ENCODE measurements at regions not wholly inside any gene's neighbourhood (a gene's known extent, or its start where the extent isn't known, plus 50 kb on each side); places are given as distances from the start of the nearest gene placed in this dataset.

GRCh38 chr2:193668557-193669323 lies 1474.0 kb upstream of the TMEFF2 start:
- Histone ChIP-seq H2BK5ac (ENCODE audit: low read depth, low read length, poor library complexity) (no peak overlapping the region), H3K9me3 (ENCODE audit: insufficient read depth, low read depth, low read length) (no peaks in the 10 kb centered on the region), H3K4ac (ENCODE audit: low read depth, low read length) (no peak overlapping the region), H3K27me3 (ENCODE audit: insufficient read depth, low read length) (no peaks in the 10 kb centered on the region), H2BK120ac (ENCODE audit: insufficient read depth, low read length, poor library complexity) (no peak overlapping the region), H3K79me2 (ENCODE audit: control insufficient read depth, insufficient read depth, low read length, poor library complexity) (no peaks in the 10 kb centered on the region), H4K8ac (ENCODE audit: low read depth, low read length) (no peak overlapping the region), H3K9ac (ENCODE audit: low read length) (no peak overlapping the region), H3K4me2 (ENCODE audit: low read length) (no peak overlapping the region), H3K4me1 (ENCODE audit: control insufficient read depth in 1 of 2, insufficient read depth in 2 of 2, low read length in 2 of 2) (no peaks in the 10 kb centered on the region), H3K79me1 (ENCODE audit: low read length) (no peaks in the 10 kb centered on the region), H3K27ac (ENCODE audit: low read depth, low read length) (no peak overlapping the region), H4K12ac (ENCODE audit: low read depth, low read length) (no peak overlapping the region), H3K23ac (ENCODE audit: low read length) (no peak overlapping the region), H2BK12ac (ENCODE audit: low read length) (no peak overlapping the region), H2AFZ (ENCODE audit: insufficient read depth, low read length, poor library complexity) (no peak overlapping the region), H3K36me3 (ENCODE audit: control insufficient read depth in 1 of 2, insufficient read depth in 2 of 2, low read length in 2 of 2) (no peaks in the 10 kb centered on the region), H3K4me3 (ENCODE audit: low read depth, low read length) (no peak overlapping the region), H3K18ac (ENCODE audit: low read length) (no peak overlapping the region), H3K14ac (ENCODE audit: low read length) (no peak overlapping the region), H4K91ac (ENCODE audit: low read depth, low read length) (no peak overlapping the region), H2AK5ac (ENCODE audit: low read length) (no peak overlapping the region)
- WGBS (ENCODE audit: extremely low coverage, insufficient coverage, insufficient read length): no CpG with 5 or more reads among the region's 4 CpGs
- no peak for DNase-seq

GRCh38 chr2:193627927-193628272 lies 1433.2 kb upstream of the TMEFF2 start:
- DNase-seq: no peak
- Histone ChIP-seq H4K12ac (ENCODE audit: low read depth, low read length) (no peak overlapping the region), H3K23ac (ENCODE audit: low read length) (no peak overlapping the region)

GRCh38 chr2:193627187-193627926 lies 1432.6 kb upstream of the TMEFF2 start:
- Histone ChIP-seq H3K4ac (ENCODE audit: low read depth, low read length) (no peak overlapping the region), H2AFZ (ENCODE audit: insufficient read depth, low read length, poor library complexity) (no peak overlapping the region), H3K18ac (ENCODE audit: low read length) (no peak overlapping the region), H3K23ac (ENCODE audit: low read length) (no peak overlapping the region), H3K4me2 (ENCODE audit: low read length) (no peak overlapping the region), H3K79me1 (ENCODE audit: low read length) (no peaks in the 10 kb centered on the region), H4K8ac (ENCODE audit: low read depth, low read length) (no peak overlapping the region), H3K79me2 (ENCODE audit: control insufficient read depth, insufficient read depth, low read length, poor library complexity) (no peaks in the 10 kb centered on the region), H3K4me3 (ENCODE audit: low read depth, low read length) (no peak overlapping the region), H3K9ac (ENCODE audit: low read length) (no peak overlapping the region), H3K27me3 (ENCODE audit: insufficient read depth, low read length) (no peaks in the 10 kb centered on the region), H3K27ac (ENCODE audit: low read depth, low read length) (no peak overlapping the region), H2AK5ac (ENCODE audit: low read length) (no peak overlapping the region), H2BK120ac (ENCODE audit: insufficient read depth, low read length, poor library complexity) (no peak overlapping the region), H2BK5ac (ENCODE audit: low read depth, low read length, poor library complexity) (no peak overlapping the region), H3K14ac (ENCODE audit: low read length) (no peak overlapping the region), H4K12ac (ENCODE audit: low read depth, low read length) (no peak overlapping the region), H4K91ac (ENCODE audit: low read depth, low read length) (no peak overlapping the region), H2BK12ac (ENCODE audit: low read length) (no peak overlapping the region), H3K9me3 (ENCODE audit: insufficient read depth, low read depth, low read length) (no peaks in the 10 kb centered on the region), H3K4me1 (ENCODE audit: control insufficient read depth in 1 of 2, insufficient read depth in 2 of 2, low read length in 2 of 2) (no peaks in the 10 kb centered on the region), H3K36me3 (ENCODE audit: control insufficient read depth in 1 of 2, insufficient read depth in 2 of 2, low read length in 2 of 2) (no peaks in the 10 kb centered on the region)
- no peak for DNase-seq
- WGBS (ENCODE audit: extremely low coverage, insufficient coverage, insufficient read length): no CpG with 5 or more reads among the region's 3 CpGs

More at GRCh38 chr2:193627927-193628272, 1433.2 kb upstream of the TMEFF2 start:
- H3K4me3 ChIP-seq (ENCODE audit: low read depth, low read length): no peak overlapping the region
- H3K27ac ChIP-seq (ENCODE audit: low read depth, low read length): no peak overlapping the region
- H3K27me3 ChIP-seq (ENCODE audit: insufficient read depth, low read length): no peaks in the 10 kb centered on the region
- H2AFZ ChIP-seq (ENCODE audit: insufficient read depth, low read length, poor library complexity): no peak overlapping the region
- no peak overlapping the region for H2AK5ac ChIP-seq (ENCODE audit: low read length)
- no peak overlapping the region for H3K9ac ChIP-seq (ENCODE audit: low read length)
- no peaks in the 10 kb centered on the region for H3K4me1 ChIP-seq (ENCODE audit: control insufficient read depth in 1 of 2, insufficient read depth in 2 of 2, low read length in 2 of 2)
- H4K91ac ChIP-seq (ENCODE audit: low read depth, low read length): no peak overlapping the region
- no peak overlapping the region for H4K8ac ChIP-seq (ENCODE audit: low read depth, low read length)
- H3K79me1 ChIP-seq (ENCODE audit: low read length): no peaks in the 10 kb centered on the region
- H3K14ac ChIP-seq (ENCODE audit: low read length): no peak overlapping the region
- WGBS (ENCODE audit: extremely low coverage, insufficient coverage, insufficient read length): no CpG with 5 or more reads among the region's 1 CpG
- H3K36me3 ChIP-seq (ENCODE audit: control insufficient read depth in 1 of 2, insufficient read depth in 2 of 2, low read length in 2 of 2): no peaks in the 10 kb centered on the region
- no peaks in the 10 kb centered on the region for H3K9me3 ChIP-seq (ENCODE audit: insufficient read depth, low read depth, low read length)
- no peak overlapping the region for H2BK12ac ChIP-seq (ENCODE audit: low read length)
- no peak overlapping the region for H2BK120ac ChIP-seq (ENCODE audit: insufficient read depth, low read length, poor library complexity)
- H3K4me2 ChIP-seq (ENCODE audit: low read length): no peak overlapping the region
- no peaks in the 10 kb centered on the region for H3K79me2 ChIP-seq (ENCODE audit: control insufficient read depth, insufficient read depth, low read length, poor library complexity)
- no peak overlapping the region for H2BK5ac ChIP-seq (ENCODE audit: low read depth, low read length, poor library complexity)
- H3K4ac ChIP-seq (ENCODE audit: low read depth, low read length): no peak overlapping the region
- no peak overlapping the region for H3K18ac ChIP-seq (ENCODE audit: low read length)

DNA sequence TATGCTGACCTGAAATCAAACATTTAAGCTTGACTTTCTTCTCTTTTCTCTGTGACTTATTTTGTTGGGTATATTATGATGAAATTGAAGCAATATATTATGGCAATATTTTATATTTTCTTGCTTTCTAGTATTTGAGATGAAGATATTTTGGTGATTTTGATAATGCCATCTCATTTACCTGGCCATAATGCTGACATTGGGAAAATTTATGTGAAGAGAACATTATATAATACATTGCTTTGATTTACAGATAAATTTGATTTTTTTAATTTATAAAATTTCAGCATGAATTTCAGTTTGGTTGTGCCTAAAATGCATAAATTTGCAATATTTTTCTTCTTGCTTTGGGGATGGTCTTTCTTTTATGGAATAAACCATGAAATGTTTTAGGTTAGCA lies 1413.7 kb upstream of the TMEFF2 start:
- Histone ChIP-seq H4K91ac (ENCODE audit: low read depth, low read length) (no peak overlapping the region), H3K14ac (ENCODE audit: low read length) (no peak overlapping the region)

More for the DNA sequence above, 1413.7 kb upstream of the TMEFF2 start:
- Histone ChIP-seq H2BK5ac (ENCODE audit: low read depth, low read length, poor library complexity) (no peak overlapping the region), H3K36me3 (ENCODE audit: control insufficient read depth in 1 of 2, insufficient read depth in 2 of 2, low read length in 2 of 2) (no peaks in the 10 kb centered on the region), H4K8ac (ENCODE audit: low read depth, low read length) (no peak overlapping the region), H3K4me2 (ENCODE audit: low read length) (no peak overlapping the region), H3K23ac (ENCODE audit: low read length) (no peak overlapping the region), H3K4ac (ENCODE audit: low read depth, low read length) (no peak overlapping the region), H3K9ac (ENCODE audit: low read length) (no peak overlapping the region), H4K12ac (ENCODE audit: low read depth, low read length) (no peak overlapping the region), H2BK120ac (ENCODE audit: insufficient read depth, low read length, poor library complexity) (no peak overlapping the region), H3K4me1 (ENCODE audit: control insufficient read depth in 1 of 2, insufficient read depth in 2 of 2, low read length in 2 of 2) (no peaks in the 10 kb centered on the region), H2BK12ac (ENCODE audit: low read length) (no peak overlapping the region), H3K18ac (ENCODE audit: low read length) (no peak overlapping the region), H3K79me2 (ENCODE audit: control insufficient read depth, insufficient read depth, low read length, poor library complexity) (no peaks in the 10 kb centered on the region), H3K27me3 (ENCODE audit: insufficient read depth, low read length) (no peaks in the 10 kb centered on the region), H3K4me3 (ENCODE audit: low read depth, low read length) (no peak overlapping the region), H3K27ac (ENCODE audit: low read depth, low read length) (no peak overlapping the region), H3K79me1 (ENCODE audit: low read length) (no peaks in the 10 kb centered on the region), H2AK5ac (ENCODE audit: low read length) (no peak overlapping the region), H3K9me3 (ENCODE audit: insufficient read depth, low read depth, low read length) (no peaks in the 10 kb centered on the region), H2AFZ (ENCODE audit: insufficient read depth, low read length, poor library complexity) (no peak overlapping the region)
- DNase-seq: no peak

All from trophoblast cell (in vitro differentiated cells and primary cell).